Erythroblast (primary cell): ENCODE measurements at regions not wholly inside any gene's neighbourhood (a gene's known extent, or its start where the extent isn't known, plus 50 kb on each side); places are given as distances from the start of the nearest gene placed in this dataset.

ENCODE experiments used
- GATA1 ChIP-seq: IDR thresholded peaks from 2 replicates; pipeline ENCODE4 v1.6.1; 2011; ENCODE audit warnings: low read depth, mild to moderate bottlenecking, control low read depth, low read length, moderate library complexity
- POLR2A ChIP-seq: IDR thresholded peaks from 2 replicates; pipeline ENCODE4 v1.6.1; 2011; ENCODE audit warnings: mild to moderate bottlenecking, low read length

- TF ChIP-seq POLR2A (no peak), GATA1 (no peak)
Observed at GRCh38 chr7:108723381-108723814, 153.7 kb downstream of the DNAJB9 start.
